ENCODE measurements at regions not wholly inside any gene's neighbourhood (a gene's known extent, or its start where the extent isn't known, plus 50 kb on each side); places are given as distances from the start of the nearest gene placed in this dataset.

- no peak for TF ChIP-seq CTCF (optimal IDR thresholded peaks at IDR 0.05 in 1 of 3, IDR thresholded peaks at IDR 0.05 in 1 of 3, conservative IDR thresholded peaks at IDR 0.05 in 1 of 3; ENCODE audit: extremely low read depth in 1 of 3, insufficient read depth in 2 of 3, low read length in 3 of 3)
- TF ChIP-seq EZH2 (IDR thresholded peaks at IDR 0.05; ENCODE audit: low read length): no peak
Observed at GRCh38 chr5:56456002-56456401, 222.9 kb upstream of the ANKRD55 start.
